GM10248 (cell line): ENCODE measurements at regions not wholly inside any gene's neighbourhood (a gene's known extent, or its start where the extent isn't known, plus 50 kb on each side); places are given as distances from the start of the nearest gene placed in this dataset.

Experiments
- CTCF ChIA-PET: fragments of 300-600 bp; sonication (Branson Sonifier 250); formaldehyde crosslinking; extraction: SDS; loops from one replicate; lab custom pipeline; 2021; ENCODE audit warnings: antibody characterized with exemption; lab: Yijun Ruan, JAX
- POLR2A ChIA-PET: fragments of 350-650 bp; sonication (Branson Sonifier 250); formaldehyde crosslinking; extraction: SDS; loops from one replicate; lab custom pipeline; 2020; ENCODE audit warnings: antibody characterized with exemption; lab: Yijun Ruan, JAX
- DNase-seq: peaks from one replicate; pipeline ENCODE4 v3.0.0; 2012; ENCODE audit errors: extremely low spot score
- CTCF ChIP-seq: IDR thresholded peaks from 2 replicates; pipeline ENCODE4 v1.5.1; 2012; ENCODE audit warnings: mild to moderate bottlenecking, low read depth; ENCODE audit errors: extremely low read depth, missing control alignments, control extremely low read depth

GRCh38 chr5:3030511-3031165 is 279.2 kb upstream of the IRX2 start:
- POLR2A ChIA-PET, result no interaction called here
- CTCF ChIA-PET, result no interaction called here
- no peak for TF ChIP-seq CTCF
- no peak for DNase-seq

- no peak for TF ChIP-seq CTCF
- ChIA-PET POLR2A (no interaction called here), CTCF (no interaction called here)
- no peak for DNase-seq
These were observed 277.9 kb upstream of the IRX2 start for GRCh38 chr5:3029396-3029795.

- POLR2A ChIA-PET, result no interaction called here
- TF ChIP-seq CTCF, result no peak
- CTCF ChIA-PET, result interaction anchor here (1.5 kb wide), 1 partner anchor 17 kb away, joined by 4 read pairs; no protein-coding TSS in a partner anchor
- no peak for DNase-seq
These were observed 276.6 kb upstream of the IRX2 start for GRCh38 chr5:3027866-3028635.

GRCh38 chr5:3027185-3027865 is 275.8 kb upstream of the IRX2 start:
- TF ChIP-seq CTCF, result no peak
- DNase-seq, result no peak
- POLR2A ChIA-PET, result no interaction called here
- CTCF ChIA-PET, result interaction anchor here (1.5 kb wide), 1 partner anchor 16 kb away, joined by 4 read pairs; no protein-coding TSS in a partner anchor

GRCh38 chr5:3026651-3027050 is 275.2 kb upstream of the IRX2 start:
- TF ChIP-seq CTCF, result no peak
- no peak for DNase-seq
- ChIA-PET CTCF (no interaction called here), POLR2A (no interaction called here)

GRCh38 chr5:3026099-3026498 is 274.6 kb upstream of the IRX2 start:
- TF ChIP-seq CTCF, result no peak
- no peak for DNase-seq
- POLR2A ChIA-PET, result no interaction called here
- CTCF ChIA-PET, result no interaction called here
